ENCODE measurements at regions not wholly inside any gene's neighbourhood (a gene's known extent, or its start where the extent isn't known, plus 50 kb on each side); places are given as distances from the start of the nearest gene placed in this dataset.

DNA sequence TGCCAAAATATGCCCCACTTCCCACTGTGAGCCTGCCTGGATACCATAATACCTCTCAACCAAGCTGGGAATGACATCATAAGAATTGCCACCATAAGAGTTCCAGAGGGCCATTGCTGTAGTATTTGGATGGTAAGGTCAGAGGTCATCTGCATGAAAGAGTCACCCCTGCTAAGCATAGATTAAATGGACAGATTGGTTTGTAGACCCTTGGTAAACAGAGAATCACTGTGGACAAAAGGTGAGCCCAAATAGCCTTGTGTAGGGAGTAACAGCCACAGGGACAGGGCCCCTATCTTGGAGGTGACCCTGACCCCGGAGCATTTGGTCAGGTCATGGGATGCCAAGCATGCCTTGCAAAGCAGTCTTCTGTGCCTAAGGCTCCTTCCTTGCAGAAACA lies 129.7 kb downstream of the GPAM start:
- no peak for DNase-seq (ENCODE audit: low spot score)

DNA sequence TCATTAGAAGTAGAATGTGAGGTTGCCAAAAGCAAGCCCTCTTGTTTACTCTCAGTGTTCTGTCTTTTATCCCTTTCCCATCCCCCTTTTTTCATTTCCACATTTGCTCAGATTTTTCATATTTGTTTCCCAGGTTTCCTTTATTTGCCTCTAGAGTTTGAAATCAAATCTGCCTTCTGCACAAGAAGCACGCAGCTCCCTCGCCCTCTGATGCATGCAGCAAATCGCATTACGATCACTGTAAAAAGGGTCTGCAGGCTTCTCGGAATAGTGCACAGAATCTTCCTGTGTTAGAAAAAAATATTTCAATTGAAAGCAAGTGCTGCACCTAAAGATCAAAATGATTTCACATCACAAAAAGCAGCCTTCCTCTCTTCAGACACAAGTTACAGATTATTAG lies 129.0 kb downstream of the GPAM start:
- DNase-seq (ENCODE audit: low spot score): no peak

- no peak for DNase-seq (ENCODE audit: low spot score)
These were observed 126.5 kb downstream of the GPAM start for GRCh38 chr10:112057072-112057471.

DNA sequence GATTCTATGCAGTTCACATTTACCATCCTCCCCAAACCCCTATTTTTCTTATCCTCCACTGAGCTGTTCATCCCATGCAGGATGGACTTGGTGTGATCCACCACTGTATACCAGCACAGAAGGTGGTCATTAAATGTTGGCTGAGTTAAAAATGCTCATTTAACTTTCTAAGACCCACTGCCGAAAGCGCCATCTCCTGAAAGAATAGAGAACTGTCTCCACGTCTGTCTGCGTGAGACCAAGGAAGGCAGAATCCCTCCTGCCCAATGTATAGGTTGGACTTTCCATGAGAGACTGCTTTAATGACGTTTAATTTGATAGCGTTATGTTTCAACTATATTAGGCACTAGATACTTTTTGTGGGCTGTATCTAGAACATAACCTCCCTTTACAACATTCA lies 124.3 kb downstream of the GPAM start:
- no peak for DNase-seq (ENCODE audit: low spot score)

- DNase-seq (ENCODE audit: low spot score): no peak
These were observed 111.9 kb downstream of the GPAM start for GRCh38 chr10:112071596-112072133.

DNA sequence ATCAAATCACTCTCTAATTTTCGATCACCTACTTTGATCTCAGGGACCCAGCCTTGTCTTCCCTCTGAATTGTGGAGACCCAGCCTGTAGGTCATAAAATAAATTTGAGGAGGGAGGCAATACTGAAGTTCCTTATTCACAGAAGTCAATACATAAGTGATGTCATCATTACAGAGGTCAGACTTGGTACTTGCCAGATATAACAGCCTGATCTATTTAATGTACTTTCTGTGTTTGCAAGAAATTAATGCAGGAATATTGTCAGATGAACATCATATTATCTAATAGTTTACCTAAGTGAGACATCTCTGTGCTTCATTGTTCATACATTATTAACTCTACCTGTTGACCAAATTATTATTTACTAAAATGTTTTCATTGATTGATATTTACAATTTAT lies 105.6 kb downstream of the GPAM start:
- DNase-seq (ENCODE audit: low spot score): no peak

DNA sequence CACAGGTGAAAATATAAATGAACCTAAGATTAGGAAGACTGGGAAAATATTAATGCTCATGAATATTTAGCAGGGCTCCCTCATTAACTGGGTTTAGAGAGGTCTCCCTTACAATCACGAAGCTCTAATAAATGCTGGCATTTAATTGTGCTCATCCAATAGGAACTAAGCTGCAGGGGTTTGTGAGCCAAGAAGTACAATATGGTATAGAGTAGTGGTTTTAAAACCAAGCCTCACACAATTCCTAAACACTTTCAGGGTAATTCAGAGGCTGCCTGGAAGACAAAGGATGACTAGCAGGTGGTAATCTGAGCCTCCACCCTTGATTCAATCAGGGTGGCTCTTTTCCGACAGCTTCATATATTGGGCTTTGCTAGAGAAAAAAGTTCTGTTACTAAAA lies 103.3 kb downstream of the GPAM start:
- DNase-seq (ENCODE audit: low spot score): no peak

DNA sequence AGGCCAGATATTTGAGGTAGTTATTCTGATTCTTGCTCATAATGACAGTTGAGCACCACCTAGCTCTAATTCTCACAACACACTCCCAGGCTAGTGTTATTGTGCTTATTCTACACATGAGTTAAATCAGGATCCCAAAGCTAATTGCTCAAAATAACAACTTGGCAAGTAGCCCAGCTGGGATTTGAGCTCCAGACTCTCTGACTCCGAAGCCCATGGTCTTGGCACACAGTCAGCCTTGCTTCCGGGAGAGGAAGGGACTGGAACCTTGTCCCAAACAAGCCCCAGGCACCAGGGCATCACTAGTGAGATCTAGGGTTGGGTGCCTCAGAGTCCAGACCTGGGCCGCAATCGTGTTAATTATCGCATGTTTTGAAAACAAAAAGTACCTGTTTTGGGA lies 101.4 kb downstream of the GPAM start:
- no peak for DNase-seq (ENCODE audit: low spot score)

DNA sequence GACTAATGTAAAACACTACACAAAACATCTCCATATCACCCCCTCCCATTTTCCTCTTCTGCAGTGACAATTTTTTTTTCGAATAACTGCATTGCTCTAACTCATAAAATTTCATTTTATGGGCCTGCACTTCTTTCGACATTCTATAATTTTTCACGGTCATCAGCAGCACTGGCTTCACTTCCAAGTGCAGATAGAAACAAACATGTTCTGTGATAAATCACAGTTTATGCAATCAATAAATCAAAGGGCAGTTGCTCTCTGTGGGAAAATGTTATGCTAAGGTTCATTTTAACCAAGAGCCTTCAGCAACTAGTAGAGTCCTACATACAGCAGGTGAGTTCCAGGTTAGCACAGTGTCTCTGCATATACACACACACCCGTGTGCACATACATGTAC lies 100.1 kb downstream of the GPAM start:
- no peak for DNase-seq (ENCODE audit: low spot score)

GRCh38 chr10:112087953-112088456 lies 95.6 kb downstream of the GPAM start:
- DNase-seq (ENCODE audit: low spot score): no peak

DNA sequence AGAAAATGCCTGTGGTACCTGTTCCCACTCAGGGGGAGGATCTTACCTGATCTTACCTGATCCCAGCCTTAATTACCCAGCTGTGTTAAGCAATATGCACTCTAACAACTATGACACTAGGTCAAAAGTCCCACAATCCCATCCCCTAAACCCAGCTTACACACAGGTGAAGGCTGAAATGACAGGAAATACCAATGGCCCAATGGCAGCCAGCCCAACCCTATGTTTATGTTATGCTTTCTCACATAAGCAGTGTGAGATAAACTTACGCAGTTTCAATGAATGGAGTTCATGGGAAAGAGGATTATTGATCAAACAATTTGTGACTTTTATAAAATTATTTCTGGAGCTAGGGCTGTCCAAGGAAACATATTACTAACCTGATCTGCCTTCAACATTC lies 91.9 kb downstream of the GPAM start:
- DNase-seq (ENCODE audit: low spot score): no peak

DNA sequence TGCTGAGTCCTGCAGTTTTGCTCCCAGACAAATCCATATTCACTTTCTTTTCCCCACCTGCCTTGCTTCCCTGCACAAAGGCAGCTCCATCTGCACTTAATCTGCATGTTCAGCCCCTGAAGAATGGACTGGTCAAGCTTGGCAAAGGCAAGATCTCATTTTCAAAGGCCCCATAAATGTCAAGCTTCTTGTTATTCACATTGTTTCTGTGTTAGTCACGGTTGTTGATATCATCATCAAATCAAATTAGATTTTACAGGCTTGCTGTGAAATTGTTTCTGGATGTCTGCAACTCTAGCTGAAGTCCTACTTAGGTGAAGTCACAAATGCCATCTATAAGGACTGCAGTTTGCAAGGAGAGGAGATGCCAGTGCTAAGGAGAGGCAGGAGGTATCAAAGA lies 91.0 kb downstream of the GPAM start:
- no peak for DNase-seq (ENCODE audit: low spot score)

DNA sequence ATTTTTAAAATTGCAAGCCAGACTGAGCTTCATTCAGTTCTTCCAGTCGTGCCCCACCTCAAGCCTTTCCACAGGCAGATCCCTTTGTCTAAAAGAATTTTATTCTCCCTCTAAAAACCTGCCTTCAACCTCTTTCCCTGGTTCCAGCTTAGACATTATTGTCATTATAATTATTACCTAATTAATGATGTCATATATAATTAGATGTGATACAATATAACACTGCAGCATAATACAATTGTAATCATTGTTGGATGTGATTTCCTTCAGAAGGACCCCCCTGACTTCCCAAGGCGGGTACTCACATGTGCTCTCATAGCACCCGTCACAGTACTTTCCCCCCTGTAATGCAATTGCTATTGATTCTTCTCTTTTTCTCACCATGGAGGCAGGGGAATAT lies 88.6 kb downstream of the GPAM start:
- no peak for DNase-seq (ENCODE audit: low spot score)

DNA sequence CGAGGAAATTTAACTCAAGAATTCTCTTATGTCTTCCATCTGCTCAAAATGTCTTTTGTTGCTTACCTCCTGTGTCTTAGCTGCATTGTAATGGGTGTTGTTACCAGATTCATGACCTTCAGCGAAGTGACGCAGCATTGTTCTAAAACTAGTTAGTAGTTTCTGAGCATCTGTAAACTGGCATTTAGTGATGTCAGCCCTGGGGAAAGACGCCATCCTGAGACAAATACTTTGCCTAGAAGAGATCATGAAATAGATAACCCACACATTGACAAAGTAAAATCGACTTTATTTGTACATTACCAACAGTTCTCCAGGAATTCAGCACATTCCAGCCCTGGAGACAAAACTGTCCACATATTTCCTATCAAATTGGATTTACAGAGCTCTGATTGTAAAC lies 87.8 kb downstream of the GPAM start:
- no peak for DNase-seq (ENCODE audit: low spot score)

DNA sequence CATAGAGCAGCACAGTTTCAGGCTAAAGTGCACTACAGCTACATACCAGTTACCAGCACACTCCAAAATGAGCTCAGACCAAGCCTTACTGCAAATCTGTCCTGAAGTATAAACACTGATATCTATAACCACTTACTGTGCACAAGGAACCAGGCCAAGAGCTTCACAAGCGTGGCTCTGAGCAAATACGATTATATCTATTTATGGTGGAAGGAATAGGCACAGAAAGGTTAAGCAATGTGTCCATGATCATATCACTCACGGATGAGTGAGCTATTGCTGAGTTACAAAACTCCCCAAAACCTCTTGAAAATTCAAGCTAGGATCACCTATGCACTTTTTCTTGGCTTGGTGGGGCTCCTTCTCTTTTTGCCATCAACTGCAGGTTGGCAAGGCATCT lies 84.9 kb downstream of the GPAM start:
- no peak for DNase-seq (ENCODE audit: low spot score)

All from activated CD4-positive, alpha-beta T cell treated with anti-CD3 and anti-CD28 coated beads, Interleukin-2, Interleukin-4, amounts not matched to agents 100 ng/mL and 50 ng/mL, durations not matched to agents 16 hours and 8 hours (primary cell).